CD4-positive, alpha-beta T cell treated with Interleukin-4 for 1 hour (primary cell): ENCODE measurements at regions not wholly inside any gene's neighbourhood (a gene's known extent, or its start where the extent isn't known, plus 50 kb on each side); places are given as distances from the start of the nearest gene placed in this dataset.

Experiments
- DNase-seq, 2 donors: peaks; one replicate each; pipeline ENCODE4 v3.0.0-alpha.2; 2020 to 2022

DNA sequence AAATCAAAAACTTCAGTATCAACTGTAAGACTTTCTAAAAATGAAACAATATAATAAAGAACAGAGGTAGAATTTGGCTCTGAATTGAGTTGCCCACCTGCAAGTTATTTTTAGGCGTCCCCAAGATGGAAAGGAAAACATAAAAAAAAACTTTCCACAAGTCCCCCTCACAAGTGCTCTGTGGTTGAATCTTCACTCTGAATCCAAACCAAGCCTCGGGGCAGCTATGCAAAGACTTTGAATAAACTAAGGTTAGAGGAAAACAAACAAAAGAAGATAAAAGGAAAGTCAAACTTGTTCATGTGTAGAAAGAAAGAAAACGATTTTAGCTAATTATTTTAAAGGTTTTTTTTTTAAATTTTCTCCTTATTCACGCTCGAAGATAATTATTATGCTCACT lies 372.4 kb upstream of the SLIT2 start:
- DNase-seq, result no peak

DNA sequence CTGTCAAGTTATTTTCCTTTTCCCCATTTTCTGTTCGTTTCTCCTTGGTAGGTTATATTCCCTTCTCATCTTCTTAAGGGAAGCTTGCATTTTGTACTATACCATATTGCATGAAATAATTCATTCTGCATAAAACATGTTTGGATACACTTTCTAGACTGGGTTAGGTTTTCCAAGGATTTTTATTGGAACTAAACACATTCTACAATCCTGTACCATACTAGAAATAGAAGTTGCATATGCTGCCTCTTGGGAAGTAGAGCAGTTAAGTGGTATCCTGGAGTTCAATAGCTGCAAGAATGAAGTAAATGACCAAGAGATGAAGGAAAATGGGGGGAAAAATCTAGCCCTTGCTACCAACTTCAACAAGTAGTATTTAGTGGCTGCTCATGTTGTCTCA lies 393.7 kb upstream of the SLIT2 start:
- no peak for DNase-seq

GRCh38 chr4:19857380-19857779 lies 394.3 kb upstream of the SLIT2 start:
- DNase-seq, result no peak

- DNase-seq, result no peak
Measured at GRCh38 chr4:19850909-19851308, 400.8 kb upstream of the SLIT2 start.

DNA sequence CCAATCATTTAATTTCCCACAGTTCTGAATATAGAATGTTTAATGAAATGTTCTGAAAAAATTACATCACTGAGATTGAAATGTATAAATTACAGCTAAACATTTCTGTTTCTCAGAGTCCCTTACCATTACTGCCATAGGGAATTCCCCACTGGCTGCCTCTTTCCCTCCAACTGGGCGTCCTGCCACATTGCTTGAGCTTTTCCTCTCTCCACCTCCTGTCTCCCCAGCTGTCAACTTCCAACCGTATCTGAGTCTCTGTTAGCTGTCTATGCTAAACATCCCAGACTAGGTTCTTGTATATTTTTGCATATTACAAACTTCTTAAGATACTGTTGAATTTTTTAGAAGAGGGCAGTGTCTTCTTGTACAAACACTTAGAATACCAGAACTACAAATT lies 407.3 kb upstream of the SLIT2 start:
- DNase-seq, result no peak

DNA sequence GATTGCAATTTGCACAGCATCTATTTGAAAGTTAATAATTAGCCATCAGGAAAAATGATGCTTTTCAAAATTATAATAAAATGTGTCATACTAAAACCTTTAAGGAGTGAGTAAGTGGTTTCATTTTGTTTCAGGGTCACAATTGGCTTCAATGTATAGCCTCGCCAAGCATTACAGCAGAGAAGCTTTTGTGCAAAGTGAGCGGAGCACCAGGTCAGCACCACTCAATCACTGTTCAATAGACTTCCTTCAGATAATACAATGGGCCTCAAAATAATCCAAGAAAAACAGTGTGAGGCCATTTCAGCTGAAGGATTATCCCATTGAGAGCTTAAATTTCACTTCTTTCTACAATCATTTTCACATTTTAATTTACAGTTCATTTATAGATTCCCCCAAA lies 409.2 kb upstream of the SLIT2 start:
- DNase-seq, result no peak

GRCh38 chr4:19838858-19839257 lies 412.8 kb upstream of the SLIT2 start:
- no peak for DNase-seq

DNA sequence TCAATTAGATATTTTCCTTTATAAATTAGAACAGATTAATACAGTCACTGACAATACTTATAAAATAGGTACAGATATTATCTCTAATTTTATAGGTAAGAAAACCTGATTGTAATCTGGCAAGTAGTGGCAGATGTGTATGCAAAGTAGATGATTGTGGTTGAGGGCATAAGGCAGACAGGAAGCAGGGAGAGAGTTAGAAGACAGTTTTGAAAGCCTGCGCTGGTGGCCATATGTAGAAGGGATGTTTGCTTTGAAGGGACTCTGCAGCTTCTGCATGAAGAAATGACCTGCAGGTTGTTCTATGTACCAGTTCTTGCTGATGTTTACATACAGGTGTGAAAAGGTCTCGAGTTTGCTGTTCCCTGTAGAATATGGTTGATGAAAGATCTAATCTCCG lies 416.3 kb upstream of the SLIT2 start:
- DNase-seq, result no peak

DNA sequence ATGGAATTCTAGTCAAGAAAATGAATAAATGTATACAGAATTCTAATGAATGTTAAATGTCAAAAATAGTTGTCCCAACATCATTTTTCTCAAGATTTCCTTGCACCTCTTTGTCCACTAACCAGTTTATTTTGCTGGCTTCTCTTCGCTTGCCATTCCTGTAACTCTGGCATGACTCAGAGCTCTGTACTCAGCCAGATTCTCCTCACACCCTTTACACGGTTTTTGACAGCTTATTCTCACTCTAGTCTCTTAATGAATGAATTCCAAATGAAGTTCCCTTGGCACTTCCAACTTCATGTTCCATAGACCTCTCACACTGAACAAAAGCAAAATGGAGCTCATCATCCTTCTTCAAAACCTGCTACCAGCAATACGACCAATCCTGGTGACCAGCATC lies 419.3 kb upstream of the SLIT2 start:
- DNase-seq, result no peak

GRCh38 chr4:19831644-19832285 lies 419.9 kb upstream of the SLIT2 start:
- no peak for DNase-seq

DNA sequence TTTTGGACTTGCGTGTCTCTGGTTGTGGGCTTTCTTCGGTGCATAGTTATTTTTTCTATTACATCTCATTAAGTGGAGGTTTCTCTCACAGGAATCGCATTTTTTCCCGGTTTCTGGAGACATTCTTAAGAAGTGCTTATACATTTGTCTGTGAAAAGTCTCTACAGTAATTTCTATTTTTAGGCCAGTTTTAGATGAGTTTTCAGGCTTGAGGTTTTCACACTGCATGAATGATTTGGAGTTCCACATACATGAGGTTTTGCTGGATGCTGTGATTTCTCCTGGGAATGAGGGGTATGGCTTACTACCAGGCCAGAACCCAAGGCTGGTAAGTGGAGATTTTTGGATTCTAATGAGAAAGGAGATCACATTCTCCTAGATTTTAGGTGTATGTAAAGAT lies 422.6 kb upstream of the SLIT2 start:
- DNase-seq, result no peak

GRCh38 chr4:19823781-19824180 lies 427.9 kb upstream of the SLIT2 start:
- DNase-seq, result no peak

DNA sequence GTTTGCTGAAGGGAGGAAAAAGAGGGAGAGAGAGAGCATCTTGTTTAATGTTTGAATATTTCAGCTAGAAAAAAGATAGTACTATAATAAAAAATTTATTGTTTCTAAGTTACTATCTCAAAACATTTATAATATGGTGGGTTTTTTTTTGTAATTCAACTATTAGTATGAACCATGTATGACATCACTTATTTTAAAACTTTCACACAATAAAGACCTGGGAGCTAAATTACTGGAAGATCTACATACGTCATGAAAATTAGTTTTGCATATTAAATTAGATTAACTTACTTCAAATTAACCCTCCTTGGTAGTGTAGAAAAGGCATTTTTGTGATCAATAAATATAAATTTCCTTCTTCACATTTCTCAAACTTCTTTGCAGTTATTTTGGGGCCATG lies 432.0 kb upstream of the SLIT2 start:
- no peak for DNase-seq

GRCh38 chr4:19809989-19810388 lies 441.7 kb upstream of the SLIT2 start:
- DNase-seq, result no peak

DNA sequence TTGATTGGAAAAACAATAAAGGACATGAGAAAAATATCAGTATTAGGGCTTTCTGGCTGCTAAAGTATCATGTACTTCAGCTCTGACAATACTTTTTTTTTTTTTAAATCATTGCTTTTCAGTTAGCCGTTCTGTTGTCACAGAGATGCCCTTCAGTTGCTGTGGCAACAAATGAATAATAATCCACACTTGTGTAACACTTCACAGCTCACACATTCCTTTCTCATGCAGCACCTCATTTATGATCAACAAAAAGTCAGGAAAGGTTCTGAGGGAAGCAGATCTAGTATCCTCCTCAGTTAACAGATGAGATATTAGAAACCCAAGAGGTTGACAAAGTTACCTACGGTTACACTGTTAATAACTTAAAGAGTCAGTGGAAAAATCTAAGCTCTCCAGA lies 444.2 kb upstream of the SLIT2 start:
- DNase-seq, result no peak

DNA sequence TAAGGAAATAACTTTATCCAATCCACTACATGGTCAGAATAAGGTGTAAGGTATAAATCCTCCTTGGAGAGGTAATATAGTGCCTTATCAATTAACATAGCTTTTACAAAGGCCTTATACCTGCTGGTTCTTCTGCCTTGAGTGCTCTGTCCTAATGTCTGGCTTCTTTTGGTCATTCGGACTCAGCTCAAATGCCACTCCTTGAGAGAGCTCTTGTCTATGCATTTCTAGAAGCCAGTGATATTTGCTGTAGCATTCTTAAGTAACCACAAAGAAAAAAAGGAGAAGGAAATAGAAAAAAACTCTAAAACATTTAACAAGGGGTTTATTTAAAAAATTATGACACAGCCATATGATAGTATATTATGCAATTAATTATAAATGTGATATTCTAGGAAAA lies 444.8 kb upstream of the SLIT2 start:
- DNase-seq, result no peak

DNA sequence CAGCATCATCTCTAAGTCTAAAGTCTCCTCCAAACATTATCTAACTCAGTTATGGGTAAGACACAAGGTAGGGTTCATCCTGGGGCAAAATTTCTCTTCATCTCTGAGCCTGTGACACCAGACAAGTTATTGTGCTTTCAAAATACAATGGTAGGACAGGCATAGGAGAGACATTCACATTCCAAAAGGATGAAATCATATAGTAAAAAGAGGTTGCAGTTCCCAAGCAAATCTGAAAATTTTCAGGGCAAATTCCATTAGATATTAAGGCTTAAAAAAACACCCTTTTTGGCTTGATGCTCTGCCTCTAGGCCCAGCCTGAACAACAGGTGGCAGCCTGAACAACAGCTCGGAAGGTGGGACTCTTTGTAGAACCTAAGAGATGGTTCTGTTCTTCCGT lies 448.3 kb upstream of the SLIT2 start:
- DNase-seq, result no peak

DNA sequence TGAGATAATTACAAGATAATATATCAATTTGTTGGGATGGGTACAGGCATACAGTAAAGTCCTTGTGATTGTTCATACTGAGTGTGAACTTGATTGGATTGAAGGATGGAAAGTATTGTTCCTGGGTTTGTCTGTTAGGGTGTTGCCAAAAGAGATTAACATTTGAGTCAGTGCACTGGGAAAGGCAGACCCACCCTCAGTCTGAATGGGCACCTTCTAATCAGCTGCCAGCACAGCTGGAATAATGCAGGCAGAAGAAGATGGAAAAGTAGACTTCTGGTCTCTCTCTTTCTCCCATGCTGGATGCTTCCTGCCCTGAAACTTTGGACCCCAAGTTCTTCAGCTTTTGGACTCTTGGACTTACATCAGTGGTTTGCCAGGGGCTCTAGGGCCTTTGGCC lies 457.9 kb upstream of the SLIT2 start:
- DNase-seq, result no peak

GRCh38 chr4:19791422-19792123 lies 460.1 kb upstream of the SLIT2 start:
- no peak for DNase-seq

DNA sequence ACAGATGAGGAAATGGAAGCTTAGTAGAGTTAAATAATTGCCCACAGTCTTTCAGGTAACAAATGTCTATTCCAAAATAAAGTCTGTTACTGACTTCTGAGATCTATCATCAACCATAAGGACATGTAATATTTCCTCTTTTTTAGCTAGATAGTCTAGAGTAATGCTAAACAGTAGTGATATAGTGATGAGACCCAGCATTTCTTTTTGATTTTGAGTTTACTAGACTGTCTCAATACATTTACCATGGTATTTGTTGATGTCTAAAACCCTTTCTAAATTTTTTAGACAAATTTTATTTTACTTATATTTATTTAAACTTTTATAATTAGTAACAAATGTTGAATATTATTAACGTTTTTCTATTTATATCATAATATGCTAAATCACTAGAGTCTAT lies 465.1 kb upstream of the SLIT2 start:
- DNase-seq, result no peak

GRCh38 chr4:19783667-19784223 lies 468.0 kb upstream of the SLIT2 start:
- no peak for DNase-seq

DNA sequence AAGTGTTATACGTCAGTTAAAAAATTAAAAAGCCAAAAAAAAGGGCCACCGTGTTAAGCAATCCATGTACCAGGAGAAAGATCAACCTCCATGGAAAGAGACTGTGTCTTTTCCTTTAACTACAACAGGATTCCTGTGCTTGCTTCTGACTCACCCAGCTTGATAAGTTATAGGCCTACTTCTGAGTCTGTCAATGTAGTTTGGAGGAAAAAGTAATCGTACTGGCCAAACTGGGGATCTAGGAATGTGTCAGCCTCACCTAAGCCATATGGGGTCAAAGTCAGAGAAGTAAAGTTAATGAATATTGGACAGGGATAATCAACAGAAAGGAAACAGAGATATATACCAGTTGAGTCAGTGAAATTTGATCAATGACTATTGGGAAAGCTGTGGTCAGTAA lies 470.8 kb upstream of the SLIT2 start:
- no peak for DNase-seq

- no peak for DNase-seq
Measured at GRCh38 chr4:19776929-19777328, 474.8 kb upstream of the SLIT2 start.

GRCh38 chr4:19776021-19776459 lies 475.7 kb upstream of the SLIT2 start:
- DNase-seq, result no peak
